Tibial nerve (tissue), 4 donors: ENCODE measurements at regions not wholly inside any gene's neighbourhood (a gene's known extent, or its start where the extent isn't known, plus 50 kb on each side); places are given as distances from the start of the nearest gene placed in this dataset.

Experiments
- CTCF ChIP-seq, 5 experiments: fragments of 200-600 bp in 3 of 5; fragments of 450-650 bp in 2 of 5; sonication (generic) in 3 of 5; IDR thresholded peaks; one replicate each; pipeline ENCODE4 v1.5.1; 2016 to 2019; ENCODE audit warnings: antibody characterized with exemption in 5 of 5, mild to moderate bottlenecking in 3 of 5, moderate library complexity in 2 of 5
- EP300 ChIP-seq, 2 donors: sonication (generic); formaldehyde crosslinking; IDR thresholded peaks; one replicate each; pipeline ENCODE4 v1.6.1; 2017; ENCODE audit warnings: antibody characterized with exemption in 2 of 2, mild to moderate bottlenecking in 1 of 2

- no peak for TF ChIP-seq CTCF (IDR thresholded peaks at IDR 0.05)
- no peak for TF ChIP-seq EP300 (IDR thresholded peaks at IDR 0.05)
Observed at GRCh38 chr4:111933703-111934102, 211.6 kb upstream of the FAM241A start.
